ENCODE measurements at regions not wholly inside any gene's neighbourhood (a gene's known extent, or its start where the extent isn't known, plus 50 kb on each side); places are given as distances from the start of the nearest gene placed in this dataset.

DNA sequence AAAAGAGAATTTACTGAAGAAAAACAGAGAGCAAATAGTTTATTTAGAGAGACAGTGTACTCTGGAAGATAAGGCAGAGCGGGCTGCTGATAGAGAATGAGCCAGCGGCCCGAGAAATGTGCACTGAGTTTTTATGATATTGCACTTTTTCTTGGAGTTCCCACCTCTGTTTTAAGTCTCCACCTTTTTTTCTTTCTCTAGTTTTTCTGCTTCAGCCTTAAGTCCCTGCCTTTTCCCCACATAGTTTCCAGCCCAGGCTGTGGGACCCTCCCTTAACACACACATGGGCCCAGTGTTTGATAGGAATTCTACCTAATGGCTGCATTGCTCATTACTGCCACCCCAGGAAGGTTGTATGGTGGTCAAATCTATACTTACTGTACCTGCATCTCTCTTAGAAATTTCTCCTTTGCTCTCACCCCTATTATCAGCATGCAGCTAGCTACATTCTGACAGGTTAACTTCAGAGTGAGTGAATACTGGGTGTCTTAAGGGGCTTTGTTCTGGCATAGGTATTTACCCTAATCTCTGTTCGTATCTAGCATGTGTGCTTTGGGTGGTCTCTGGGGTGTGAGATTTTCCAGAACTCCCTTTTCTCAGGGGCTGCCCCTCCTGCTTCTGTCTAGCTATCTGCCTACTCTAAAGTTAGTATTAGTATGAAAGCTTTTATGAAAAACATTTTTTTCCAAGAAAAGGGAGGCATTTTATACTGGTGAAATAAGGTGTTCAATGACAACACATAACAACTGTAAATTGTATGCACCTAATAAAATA, 127.3 kb upstream of the TOP3B start:
- TF ChIP-seq, protein P1, sequence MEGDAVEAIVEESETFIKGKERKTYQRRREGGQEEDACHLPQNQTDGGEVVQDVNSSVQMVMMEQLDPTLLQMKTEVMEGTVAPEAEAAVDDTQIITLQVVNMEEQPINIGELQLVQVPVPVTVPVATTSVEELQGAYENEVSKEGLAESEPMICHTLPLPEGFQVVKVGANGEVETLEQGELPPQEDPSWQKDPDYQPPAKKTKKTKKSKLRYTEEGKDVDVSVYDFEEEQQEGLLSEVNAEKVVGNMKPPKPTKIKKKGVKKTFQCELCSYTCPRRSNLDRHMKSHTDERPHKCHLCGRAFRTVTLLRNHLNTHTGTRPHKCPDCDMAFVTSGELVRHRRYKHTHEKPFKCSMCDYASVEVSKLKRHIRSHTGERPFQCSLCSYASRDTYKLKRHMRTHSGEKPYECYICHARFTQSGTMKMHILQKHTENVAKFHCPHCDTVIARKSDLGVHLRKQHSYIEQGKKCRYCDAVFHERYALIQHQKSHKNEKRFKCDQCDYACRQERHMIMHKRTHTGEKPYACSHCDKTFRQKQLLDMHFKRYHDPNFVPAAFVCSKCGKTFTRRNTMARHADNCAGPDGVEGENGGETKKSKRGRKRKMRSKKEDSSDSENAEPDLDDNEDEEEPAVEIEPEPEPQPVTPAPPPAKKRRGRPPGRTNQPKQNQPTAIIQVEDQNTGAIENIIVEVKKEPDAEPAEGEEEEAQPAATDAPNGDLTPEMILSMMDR (IDR thresholded peaks at IDR 0.05 in 2 of 3, conservative IDR thresholded peaks at IDR 0.05 in 1 of 3; ENCODE audit: borderline replicate concordance in 1 of 3, insufficient read depth in 1 of 3, low read depth in 2 of 3, low read length in 2 of 3), result peak in 2 of 3 experiments; percentile 52 to 56; a peak in 4 of 6 replicates
- TF ChIP-seq POLR2AphosphoS5 (IDR thresholded peaks at IDR 0.05; ENCODE audit: low read depth, low read length) (no peak), EZH2 (IDR thresholded peaks at IDR 0.05) (no peak), POLR2A (IDR thresholded peaks at IDR 0.05; ENCODE audit: borderline replicate concordance, extremely low read depth, insufficient read depth, insufficient read length) (no peak), RAD21 (IDR thresholded peaks at IDR 0.05; ENCODE audit: low read depth) (no peak), FOSL1 (IDR thresholded peaks at IDR 0.05; ENCODE audit: low read depth) (no peak), EZH2phosphoT487 (IDR thresholded peaks at IDR 0.05; ENCODE audit: borderline replicate concordance) (no peak)
